Colon (tissue), 2 donors: ENCODE measurements at regions not wholly inside any gene's neighbourhood (a gene's known extent, or its start where the extent isn't known, plus 50 kb on each side); places are given as distances from the start of the nearest gene placed in this dataset.
"Not testable (repeated sequence)": the region's sequence is repeated elsewhere in the genome, so short reads cannot be mapped to it uniquely, and the experiment has no call there.

ENCODE experiments used
- FAIRE-seq: peaks from 2 replicates; lab custom pipeline; 2012; peaks lifted over from hg19 to GRCh38; lab: Jason Lieb, UNC
- donor health status: control.
- donor health status: control.

DNA sequence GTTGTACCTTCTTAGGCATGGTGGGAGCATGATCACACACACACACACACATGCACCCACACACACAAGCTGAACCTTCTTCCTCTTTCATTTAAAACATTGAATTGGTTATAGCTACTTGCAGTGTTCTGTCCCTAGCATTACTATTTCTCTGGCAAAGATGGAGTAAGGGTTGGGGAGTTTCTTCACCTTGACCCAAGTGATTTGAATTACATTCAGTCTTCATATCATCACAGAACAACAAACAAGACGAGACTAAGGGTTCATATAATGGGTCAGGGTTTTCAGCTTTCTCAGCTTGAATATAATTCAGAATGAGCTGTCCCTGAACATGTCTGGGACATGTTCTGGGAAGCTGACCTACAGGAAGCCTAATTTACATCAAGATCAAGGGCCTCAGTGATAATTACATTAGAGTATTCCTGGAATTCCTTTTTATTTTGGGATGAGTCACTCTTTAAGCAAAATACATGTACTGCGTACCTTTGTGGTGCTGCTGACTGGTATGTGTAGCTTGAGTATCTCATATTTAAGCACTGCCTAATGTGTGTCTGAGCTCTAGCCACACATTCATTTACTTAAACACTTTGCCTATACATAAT is 213.5 kb upstream of the TMEM229A start:
- FAIRE-seq: no peak

DNA sequence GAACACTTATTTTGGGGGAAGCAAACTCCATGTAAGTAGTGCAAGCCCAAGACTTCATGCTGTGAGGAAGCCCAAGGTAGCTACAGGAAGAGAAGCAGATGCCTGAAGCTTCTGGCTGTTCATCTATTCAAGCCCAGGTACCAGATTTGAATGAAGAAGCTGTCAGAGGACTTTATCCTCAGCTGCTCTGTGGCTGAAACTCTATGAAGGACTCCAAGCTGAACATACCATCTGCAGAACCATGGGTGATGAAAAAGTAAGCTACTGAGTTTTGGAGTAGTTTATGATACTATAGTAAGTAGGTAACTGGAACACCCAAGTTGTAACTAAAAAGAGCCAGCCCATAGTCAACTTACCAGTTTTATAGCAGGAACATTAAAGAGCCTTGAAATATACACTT is 211.6 kb upstream of the TMEM229A start:
- FAIRE-seq: not testable (repeated sequence)

DNA sequence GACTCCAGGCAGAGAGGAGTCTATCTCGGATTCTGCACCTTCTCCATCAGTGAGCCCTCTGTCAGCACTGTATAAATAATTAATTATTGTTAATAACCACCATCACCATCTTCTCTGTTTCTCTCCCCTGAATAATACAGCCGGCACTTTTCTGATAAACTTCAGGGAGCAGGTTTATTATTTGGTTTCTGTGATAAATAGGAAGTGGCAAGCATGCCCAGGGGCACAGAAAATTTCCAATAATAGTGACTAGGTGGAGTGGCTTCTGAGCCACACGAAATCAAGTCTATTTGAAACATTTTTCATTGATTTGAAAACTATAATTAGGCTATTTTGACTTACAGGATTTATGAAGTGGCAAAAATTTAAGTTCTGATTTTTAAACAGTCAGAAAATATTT is 186.8 kb upstream of the TMEM229A start:
- no peak for FAIRE-seq

DNA sequence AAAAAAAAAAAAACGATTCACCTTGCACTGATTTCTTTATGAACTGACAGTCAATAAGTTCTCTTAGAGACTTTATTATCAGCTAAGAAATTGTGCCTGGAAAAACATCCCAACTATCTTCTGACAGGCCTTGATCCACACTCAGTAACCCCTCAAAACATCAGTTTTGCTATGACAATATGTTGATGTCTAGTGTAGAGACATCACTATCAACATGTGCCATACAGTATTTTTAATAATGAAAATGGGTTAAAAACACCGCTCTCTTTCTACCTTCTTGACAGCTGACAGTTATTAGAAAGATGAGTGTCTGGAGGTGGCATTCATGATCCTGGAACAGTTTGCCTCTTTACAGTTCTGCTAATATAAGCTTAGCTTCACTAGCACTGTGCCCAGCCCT is 175.8 kb upstream of the TMEM229A start:
- no peak for FAIRE-seq

DNA sequence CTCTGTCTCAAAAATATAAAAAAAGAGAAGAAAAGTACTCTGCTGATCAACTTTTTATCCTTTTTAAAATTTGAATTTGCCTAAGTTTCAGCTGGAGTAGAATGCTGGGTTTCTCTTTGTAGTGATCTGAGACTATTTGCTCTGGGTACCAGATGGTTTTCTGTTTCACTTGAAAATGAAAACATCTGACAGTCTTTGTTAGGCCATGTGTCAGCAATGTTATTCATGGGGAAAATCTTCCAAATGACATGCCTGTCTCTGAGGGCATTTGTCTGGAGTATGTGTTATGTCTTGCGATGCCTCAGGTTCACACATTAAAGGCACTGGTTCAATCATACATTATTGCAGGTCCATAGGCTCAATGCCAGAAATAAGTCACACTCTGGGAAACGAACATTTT is 175.3 kb upstream of the TMEM229A start:
- FAIRE-seq: no peak

DNA sequence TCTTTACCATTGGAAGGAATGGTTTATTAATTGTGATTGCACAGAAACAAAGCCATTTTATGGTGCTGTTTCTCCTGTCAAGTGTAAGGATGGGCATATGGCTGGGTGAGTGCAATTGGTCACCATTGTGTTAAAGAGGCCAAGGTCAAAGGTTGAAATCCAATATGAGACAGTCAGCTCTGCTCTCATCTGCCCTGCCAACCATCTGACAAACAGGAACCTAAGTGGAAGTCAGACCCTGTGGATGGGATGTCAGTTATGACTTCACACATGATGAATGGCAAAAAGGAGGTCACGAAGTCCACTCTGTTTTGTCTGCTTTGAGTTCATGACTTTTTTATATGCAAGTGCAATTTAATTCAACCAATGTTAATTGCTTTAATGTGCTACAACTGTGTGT is 172.7 kb upstream of the TMEM229A start:
- no peak for FAIRE-seq

DNA sequence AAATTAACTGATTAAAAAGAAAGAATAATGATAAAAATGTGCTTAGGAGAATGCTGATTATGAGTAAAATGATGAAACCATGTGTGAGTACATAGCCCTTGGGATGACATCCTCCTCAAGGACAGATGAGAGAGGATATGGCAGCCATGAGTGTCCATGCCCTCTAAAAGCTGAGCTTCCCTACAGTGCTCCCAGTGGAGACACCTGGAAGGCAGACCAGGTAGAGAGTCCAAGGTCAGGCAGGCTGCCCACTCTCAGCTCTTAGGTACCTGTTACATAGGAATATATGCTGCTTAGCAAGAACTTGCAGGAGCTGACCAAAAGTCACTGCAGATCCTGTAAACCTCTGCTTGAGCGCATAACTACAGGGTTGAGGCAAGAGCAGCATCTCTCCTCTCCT is 169.7 kb upstream of the TMEM229A start:
- no peak for FAIRE-seq

DNA sequence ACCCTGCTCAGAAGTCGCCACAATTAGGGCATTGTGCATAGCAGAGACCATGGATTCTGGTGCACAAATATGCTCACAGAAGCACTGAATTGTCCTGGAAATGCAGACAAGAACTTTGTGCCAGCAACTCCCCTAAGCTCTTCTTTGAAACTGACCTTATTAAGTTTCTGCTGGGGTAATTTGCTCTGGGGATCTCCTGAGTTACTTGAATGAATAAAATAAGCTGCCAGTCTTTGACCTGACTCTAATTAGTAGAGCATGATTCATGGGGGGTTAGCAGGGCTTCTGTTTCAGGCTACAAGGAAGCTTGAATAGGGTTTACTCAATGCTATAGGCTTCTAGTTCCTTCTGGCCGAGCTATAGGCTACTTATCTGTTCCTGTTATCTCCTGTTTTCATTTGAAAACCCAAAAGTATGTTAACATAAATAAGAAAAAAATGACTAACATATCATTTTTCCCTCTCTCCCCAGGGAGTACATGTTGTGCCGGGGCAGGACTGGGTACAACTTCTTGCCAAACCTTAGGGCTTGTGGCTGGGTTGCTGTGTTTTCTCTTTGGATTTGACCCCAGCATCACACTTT is 169.0 kb upstream of the TMEM229A start:
- FAIRE-seq: no peak

DNA sequence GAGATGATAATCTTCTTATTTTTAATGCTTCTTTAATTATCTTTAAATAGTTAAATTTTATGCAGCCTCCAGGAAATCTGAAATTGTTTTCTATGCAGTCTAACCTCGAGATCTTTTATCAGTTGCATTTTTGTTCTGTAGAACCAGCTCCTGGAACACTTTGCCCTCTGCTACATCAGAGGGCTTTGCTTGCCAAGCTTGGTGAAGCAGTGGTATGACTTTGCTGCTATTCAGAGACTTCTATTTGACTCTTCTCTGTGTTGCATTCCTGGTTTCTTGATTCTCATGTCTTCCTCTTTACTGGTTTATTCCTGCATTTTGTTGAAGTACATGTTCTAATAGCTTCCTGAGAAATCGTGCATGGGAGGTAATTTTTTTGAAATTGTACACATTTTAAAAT is 163.7 kb upstream of the TMEM229A start:
- FAIRE-seq: no peak

DNA sequence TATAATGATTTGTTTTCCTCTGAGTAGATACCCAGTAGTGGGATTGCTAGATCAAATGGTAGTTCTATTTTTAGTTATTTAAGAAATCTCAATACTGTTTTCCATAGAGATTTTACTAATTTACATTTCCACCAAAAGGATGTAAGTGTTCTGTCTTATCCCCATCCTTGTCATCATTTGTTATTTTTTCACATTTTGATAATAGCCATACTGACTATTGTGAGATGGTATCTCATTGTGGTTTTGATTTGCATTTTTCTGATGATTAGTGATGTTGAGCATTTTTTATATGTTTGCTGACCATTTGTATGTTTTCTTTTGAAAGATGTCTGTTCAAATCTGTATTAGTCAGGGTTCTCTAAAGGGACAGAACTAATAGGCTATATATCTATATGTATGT is 160.0 kb upstream of the TMEM229A start:
- FAIRE-seq: no peak

DNA sequence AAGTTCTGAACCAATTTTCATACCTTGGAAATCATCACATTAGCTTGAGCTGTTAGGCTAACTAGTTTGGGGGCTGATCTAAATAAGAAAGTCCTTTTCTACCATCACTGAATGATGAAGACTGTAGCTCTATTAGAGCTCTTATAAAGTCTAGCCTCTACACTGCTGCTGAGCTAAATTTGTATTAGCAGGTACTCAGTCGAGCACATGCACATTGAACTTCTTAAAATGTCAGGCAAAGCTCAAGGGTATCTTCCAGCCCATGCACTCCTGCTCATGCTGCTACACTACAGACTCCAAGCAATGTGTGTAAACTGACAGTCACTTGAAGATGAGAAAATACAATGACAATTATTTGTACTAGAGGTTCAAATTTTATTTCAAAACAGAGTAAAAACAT is 158.8 kb upstream of the TMEM229A start:
- FAIRE-seq: no peak

DNA sequence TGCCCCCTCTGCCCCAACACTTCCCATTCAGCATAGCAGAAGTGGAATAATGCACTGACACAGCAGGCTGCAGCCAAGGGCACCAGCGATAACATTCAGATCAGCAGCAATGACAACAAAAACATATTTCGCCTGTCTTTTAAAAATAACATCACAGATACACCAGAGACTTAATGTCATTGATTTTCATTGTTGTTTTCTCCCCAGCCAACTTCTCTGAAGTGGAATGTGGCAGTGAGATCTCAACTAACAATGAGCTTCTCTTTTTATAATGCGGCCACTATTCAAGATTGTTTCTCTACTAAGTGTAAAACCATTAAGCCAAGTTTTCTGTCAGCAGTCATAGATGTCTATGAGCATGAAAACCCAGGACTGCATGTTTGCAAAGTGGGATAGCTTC is 158.2 kb upstream of the TMEM229A start:
- FAIRE-seq: no peak

DNA sequence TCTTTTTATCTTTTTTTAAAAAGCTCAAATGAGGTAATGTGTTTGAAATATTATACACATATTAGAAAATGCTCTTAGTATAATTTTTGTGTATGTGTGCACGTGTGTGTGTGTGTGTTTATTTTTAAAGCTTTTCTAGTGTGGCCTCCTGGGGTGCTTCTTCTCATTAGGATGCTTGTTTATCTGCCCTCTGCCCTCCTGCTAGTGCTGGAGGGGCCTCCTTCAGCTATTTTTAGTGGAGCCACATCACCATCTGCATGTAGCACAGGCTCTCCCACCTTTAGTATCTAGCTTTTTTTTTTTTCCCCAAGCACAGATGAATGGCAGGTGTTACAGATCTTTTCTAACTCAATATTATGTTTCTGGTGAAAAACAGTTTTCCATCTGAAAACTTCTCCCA is 155.7 kb upstream of the TMEM229A start:
- no peak for FAIRE-seq

DNA sequence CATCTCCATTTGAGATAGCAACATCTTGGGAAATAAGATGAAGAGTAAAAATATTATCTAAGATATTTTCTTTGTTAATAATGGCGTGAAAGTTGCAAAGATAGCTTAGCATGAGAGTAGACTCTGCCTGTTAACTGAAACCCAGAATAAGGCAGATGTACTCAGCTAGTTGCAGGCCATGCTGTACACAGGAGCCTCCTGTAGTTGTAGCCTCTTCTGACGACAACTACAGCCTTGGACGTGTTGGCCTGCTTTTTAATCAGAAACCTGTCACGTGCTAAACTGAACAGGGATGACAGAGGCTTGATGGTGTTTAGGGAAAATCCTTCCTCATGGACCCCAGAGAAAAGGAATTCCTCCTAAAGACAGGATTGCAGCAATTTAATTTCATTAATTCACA is 155.1 kb upstream of the TMEM229A start:
- no peak for FAIRE-seq

DNA sequence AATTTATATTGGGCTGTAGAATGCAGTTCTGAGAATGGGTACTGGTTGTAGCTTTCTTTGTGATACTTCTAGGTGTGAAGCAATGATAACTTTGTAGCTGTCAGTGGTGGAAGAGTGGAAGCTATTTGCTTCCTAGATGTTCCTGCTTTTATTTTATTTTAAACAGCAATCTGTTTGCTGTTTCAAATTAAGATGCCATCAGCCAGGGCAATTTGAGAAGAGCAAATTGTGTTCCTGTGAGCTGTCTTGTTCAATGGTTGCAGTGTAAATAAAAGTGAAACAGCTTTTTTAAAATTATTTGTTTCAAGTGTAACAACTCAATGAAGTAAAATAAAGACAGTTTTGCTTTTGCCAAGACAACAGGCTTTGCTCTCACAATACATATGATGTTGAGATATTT is 150.8 kb upstream of the TMEM229A start:
- FAIRE-seq: no peak

DNA sequence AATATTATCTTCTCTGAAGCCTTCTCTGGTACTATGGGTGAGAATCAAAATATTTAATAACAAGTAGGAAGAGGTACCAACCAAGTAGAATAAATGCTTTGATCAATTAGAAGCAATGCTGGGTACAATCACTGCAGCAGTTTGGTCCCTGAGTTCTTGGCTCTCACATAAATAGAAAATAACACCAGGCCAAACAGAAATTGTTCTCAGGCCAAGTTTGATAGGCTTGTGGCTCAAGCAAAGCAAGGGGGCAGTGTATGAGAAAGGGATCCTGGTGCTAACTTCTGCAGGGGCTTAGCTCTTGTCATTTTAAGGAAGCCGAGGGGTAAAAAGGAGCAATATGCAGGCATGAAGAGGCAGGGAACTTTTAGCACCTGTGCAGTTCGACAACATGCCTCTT is 146.8 kb upstream of the TMEM229A start:
- no peak for FAIRE-seq

DNA sequence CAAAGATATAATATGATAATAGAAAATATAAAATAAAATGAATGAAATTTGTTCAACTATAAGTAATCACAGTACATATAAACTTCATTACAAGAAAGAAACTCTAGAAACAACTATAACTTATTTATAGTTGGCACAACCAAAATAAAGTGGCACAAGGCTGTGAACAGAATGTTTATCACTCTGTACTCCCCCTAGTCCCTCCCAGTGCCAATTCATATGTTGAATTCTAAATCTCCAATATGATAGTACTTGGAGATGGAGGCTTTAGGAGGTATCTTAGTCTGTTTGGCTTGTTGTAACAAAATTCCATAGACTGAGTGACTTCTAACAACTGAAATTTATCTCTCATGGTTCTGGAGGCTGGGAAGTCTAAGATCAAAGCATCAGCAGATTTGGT is 145.0 kb upstream of the TMEM229A start:
- no peak for FAIRE-seq

DNA sequence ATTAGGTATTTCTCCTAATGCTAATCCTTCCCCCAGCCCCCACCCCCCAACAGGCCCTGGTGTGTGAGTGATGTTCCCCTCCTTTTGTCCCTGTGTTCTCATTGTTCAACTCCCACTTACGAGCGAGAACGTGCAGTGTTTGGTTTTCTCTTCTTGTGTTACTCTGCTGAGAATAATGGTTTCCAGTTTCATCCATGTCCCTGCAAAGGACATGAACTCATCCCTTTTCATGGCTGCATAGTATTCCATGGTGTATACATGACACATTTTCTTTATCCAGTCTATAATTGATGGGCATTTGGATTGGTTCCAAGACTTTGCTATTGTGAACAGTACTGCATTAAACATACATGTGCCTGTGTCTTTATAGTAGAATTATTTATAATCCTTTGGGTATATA is 138.9 kb upstream of the TMEM229A start:
- not testable (repeated sequence) for FAIRE-seq

DNA sequence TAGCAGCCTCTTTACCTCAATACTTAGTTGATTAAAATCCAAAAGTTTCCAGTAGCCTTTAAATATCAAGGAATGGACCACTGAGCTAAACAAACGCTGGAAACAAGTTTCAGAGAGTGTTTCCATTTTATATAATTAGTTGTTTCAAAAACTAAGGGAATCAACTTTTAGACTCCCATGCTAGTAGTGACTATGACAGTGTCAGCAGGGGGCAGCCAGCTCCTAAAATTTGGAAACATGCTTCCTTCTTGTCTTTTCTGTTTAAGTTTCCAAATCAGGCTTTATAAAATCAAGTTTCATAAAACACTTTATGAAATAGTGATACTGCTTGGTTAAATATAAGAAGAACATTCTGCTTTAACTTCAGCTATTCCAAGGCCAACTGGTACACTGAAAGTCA is 138.2 kb upstream of the TMEM229A start:
- FAIRE-seq: no peak

DNA sequence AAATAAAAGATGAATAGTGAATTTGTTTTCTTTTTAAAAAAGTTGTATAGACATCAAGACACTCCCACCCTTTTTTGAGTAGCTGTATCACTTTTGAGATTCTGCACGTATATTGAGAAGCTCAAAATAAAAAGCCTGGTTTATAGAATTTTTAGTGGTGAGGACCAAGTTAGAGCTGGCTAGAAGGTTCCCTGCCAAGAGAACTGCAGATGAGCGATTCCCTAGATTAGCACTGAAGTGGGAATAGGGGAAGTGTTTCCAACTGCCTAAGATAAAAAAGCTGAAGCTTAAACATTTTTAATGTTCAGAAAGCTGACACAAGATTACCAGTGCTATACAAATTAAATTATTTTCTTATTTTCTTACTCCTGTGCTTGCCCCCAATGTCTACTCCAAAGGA is 135.7 kb upstream of the TMEM229A start:
- FAIRE-seq: no peak

DNA sequence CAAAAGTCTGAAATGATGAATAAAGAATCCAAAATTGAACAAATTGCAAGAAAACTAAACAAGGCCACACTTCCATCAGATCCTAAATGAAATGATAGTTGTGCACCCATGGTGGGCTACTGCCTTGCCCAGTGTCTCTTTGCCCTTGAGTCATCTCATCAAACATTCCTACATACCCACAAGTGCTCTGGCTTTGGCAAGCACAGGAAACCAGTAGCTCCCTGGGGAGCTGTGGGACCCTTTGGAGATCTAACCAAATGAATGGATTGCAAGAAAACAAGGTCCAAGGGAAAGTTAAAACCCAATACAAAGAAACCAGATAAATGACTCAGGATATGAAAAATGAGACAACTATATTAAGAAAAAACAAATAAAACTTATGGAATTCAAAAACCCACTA is 129.8 kb upstream of the TMEM229A start:
- FAIRE-seq: no peak

DNA sequence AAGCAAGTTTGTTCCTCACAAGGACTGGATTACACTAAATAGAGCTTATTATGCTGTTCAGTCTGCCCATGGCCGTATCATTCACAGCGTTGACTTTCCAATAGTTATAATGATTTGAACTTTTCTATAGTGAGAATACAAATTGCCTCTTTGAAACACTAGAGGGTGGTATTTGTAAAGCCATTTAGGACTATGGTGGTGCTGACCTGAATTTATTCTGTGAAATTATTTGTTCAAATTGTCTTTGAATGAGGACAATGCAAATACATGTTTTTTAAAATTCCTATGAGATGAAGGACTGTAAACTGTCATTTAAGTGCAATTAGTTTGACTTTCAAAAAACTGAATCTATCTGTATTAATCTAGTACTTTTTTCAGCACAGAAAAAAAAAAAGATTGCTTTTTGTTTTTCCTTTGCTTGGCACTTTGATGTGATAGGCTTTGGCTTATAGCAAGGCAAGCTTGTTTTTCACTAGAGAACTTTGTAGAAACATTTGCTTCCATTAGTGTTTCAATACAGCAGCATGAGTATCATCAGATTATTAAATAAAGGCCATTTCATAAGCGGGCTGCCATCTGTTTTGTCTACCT is 122.7 kb upstream of the TMEM229A start:
- FAIRE-seq: no peak

DNA sequence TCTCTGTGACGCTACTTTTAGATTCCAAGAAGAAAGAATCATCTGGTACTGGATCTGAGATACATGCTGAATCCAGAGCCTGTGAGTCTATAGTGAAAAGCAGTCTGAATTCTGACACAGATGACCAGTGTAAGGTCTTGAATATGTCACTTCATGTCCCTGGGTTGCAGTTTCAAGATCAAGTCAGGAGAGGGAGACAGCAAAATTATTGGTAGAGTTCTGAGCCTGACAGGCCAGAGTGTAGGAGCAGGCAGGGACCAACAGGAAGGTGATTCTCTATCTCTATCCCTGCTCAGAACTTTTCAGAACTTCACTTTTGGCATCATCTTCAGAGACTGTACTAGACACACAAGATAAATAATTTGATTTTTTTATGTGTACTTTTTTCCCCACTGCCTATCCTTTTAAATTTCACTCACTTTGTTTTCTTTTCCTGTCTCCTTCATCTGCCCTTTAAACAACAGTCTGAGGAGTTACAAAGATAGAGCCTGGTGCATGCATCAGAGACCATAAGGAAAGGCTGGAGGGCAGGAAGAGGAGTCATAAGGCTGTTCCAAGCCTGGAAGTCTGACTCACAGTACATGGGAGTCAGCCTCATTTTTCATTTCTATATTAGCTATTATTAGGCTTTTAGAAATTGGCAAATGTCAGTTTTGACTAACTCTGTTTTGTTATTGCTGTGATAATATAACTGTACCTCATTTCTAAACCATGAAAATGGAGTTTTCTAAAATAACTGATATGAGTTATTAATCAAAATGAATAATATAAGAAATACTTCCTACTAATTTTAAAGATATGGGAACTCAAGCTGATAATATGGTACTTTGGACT is 120.2 kb upstream of the TMEM229A start:
- no peak for FAIRE-seq
